HG02763 (cell line): ENCODE measurements at regions not wholly inside any gene's neighbourhood (a gene's known extent, or its start where the extent isn't known, plus 50 kb on each side); places are given as distances from the start of the nearest gene placed in this dataset.
A peak's percentile ranks its signal among the peaks of the same experiment; 100 is the strongest.

Experiments
- ATAC-seq: cut with Tn5 transposase; IDR thresholded peaks from one replicate; pipeline ENCODE4 v1.9.1; 2021; ENCODE audit warnings: mild to moderate bottlenecking, moderate library complexity; ENCODE audit not compliant: unreplicated experiment

DNA sequence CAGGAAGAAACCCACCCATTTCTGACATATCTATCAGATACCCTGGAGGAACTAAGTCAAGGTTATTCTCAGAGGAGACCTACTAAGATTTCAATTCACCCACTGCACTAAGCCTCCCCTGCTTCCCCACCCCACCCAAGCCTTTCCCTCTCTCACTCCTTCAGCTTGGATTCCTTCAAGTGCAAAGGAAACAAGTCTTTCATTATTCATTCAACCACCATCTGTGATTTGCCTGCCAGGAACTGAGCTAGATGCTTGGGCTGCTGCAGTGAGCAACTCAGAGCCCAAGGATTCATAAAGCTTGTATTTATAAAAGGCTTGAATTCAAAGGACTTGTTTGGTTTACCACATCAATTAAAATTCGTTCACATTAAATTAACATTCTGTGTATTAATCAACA, 161.3 kb downstream of the GXYLT1 start:
- ATAC-seq, result no peak

DNA sequence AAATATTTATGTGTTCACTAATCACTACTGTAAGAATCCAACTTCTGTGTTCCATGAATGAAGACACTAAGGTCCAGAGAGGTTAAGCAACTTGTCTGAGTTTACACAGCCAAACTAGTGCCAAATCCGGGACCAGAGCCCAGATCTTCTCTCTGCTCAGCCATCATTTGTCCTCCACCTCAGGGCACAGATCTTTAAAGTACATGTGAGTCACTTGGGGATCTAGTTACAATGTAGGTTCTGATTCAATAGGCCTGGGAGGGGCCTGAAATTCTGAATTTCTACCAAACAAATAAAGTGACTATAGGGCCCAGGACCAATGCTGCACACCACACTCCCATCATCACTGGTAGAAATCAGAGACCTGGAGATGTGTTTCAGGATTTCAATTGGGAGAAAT, 162.9 kb downstream of the GXYLT1 start:
- no peak for ATAC-seq

DNA sequence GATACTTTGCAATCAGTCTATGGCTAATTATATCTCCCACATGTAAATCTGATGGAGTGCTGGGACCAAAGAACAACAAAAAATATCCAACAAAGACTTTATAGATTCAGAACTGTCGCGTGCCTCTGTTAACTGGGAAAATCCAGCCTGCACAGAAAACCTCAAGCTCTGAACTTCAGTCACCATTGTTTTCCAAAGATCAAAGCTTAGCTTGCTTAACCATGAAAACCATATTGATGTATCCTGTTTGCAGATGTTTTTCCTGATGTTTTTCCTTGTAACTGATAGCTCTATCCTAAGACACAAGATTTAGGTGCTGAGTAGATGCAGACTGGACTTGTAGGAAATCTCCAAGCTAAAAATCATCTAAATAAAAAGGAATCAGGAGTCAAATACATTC, 163.7 kb downstream of the GXYLT1 start:
- ATAC-seq, result no peak

DNA sequence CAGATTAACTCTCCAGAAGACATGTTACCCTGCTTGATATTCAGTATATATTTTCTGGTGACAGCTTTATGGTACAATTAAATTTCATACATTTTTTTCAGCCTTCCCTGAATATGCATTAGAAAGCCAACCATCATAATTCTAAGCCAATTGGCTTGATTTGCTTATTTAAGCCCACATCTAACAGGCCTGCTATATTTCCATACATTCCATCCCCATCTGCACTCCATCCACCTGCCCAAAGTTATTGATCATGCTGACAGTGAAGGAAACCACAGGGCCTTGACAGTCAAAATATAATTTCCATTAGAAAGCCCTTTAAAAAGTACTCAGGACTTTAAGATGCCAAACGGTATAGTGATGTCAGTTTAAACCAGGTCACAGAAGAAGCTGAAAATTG, 164.3 kb downstream of the GXYLT1 start:
- no peak for ATAC-seq

DNA sequence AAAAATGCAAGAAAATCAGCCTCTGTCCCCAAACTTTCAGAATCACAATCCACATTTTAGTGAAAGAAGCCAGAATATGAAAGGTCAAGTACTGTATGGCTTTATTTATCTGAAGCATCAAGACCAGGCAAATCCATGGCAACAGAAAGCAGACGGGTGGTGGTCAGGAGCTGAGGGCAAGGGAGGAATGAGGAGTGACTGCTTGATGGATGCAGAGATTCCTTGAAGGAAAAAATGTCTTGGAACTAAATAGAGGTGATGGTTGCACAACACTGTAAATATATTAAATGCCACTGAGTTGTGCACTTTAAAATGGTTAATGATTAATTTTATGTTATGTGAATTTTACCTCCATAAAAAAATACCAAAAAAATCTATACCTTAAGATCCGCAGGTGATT, 165.1 kb downstream of the GXYLT1 start:
- no peak for ATAC-seq

DNA sequence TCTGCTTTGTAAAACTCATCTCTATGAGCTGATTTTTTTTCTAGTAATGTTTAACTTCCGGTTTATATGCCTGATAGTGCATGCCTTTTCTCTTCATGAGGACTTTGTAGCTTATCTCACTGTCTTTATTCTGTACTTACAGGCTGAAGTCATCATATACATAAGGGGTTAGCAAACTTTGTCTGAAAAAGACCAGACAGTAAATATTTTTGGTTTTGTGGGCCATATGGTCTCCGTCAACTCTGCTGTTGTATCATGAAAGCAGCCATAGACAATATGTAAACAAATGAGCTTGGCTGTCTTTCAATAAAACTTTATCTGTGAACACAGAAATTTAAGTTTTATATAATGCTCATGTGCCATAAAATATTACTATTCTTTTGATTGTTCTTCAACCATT, 172.1 kb downstream of the GXYLT1 start:
- ATAC-seq, result no peak

DNA sequence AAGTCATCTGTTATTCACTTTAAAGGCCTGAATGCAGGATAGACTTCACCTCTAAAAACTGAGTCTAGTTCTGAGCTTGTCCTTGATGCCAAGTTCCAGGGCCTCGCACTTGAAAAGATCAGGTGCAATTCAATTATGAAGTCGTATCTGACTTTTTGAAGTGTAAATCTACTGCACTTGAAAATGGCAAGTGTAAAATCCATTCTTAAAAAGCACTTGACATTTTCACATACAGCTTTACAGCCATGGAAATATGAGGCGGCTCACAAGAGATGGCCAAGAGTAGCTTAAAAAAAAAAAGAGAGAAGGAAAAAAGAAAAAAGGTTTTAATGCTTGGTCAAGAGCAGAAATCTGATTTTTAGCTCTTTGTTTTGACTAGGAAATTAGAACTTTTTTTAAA, 172.5 kb downstream of the GXYLT1 start:
- no peak for ATAC-seq

DNA sequence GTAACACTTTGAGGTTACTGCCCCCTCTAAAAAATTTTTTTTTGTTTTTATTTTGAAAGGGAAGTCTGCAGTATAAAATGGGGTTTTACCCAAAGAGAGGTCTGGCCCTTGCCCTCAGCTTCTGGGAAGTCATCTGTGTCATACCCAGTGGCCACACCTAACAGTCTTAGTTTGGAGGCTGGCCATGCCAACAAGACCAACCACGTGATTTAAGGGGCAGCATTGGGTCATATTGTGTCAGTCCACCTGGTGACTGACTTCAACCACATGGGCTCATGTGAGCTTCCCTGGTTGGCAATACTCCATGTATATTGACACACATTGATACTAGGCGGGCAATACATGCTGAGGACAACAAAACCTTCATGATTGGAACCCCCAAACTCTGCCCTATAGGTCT, 173.9 kb downstream of the GXYLT1 start:
- no peak for ATAC-seq

DNA sequence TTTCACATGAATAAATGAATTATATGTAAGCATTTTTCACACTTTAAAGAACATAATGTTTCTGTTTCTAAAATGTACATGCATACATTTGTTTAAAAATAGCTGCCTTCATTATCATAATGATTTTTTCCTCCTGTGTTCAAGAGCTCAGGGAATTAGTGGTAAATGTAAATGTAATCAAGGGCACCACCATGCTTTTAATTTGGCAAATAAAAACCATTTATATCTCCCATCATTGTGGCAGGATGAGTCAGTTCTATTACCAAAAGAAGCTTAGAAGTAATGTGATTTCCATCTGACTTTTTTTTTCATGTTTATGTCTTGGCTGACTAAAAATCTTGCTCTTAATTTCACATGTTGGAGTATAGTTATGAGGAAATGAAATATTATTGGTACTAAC, 176.1 kb downstream of the GXYLT1 start:
- ATAC-seq, result no peak

DNA sequence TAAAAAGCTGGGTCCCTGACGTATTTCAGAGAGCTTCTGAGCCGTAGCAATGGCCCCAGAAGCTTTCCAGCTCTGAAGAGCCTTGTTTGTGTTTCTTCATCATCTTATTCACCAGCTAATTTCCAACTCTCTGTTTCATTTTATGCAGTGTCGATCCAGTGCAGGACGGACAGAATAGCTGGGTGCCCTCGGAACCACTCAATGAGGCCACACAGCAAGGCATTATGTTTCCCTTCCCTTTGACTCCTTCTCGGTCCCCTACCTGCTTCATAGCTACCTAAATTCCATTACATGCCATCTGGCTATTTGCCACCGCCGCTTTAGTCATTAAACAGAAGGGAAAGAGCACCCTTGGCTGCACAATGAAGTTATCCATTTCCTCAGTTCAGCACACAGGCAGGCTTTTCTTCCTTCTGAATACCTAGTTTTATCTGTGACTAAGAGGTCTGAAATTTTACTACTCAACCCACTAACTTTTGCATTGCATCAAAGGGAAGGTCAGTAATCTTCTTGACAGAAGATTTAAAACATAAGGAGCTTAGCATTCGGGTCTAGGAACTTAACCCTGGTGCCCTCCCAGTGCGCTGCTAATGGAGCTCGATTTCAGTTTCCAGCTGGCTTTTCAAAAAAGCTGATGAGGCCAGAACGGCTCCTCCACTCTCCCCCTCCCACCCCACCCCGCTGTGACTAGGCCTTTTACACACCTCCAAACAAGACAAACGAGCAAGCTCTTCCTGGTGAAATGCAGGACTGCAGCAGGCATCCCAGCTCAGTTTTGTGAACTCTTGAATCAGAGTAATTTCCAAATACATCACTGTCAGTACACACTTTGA, 176.8 kb downstream of the GXYLT1 start:
- ATAC-seq, result no peak

DNA sequence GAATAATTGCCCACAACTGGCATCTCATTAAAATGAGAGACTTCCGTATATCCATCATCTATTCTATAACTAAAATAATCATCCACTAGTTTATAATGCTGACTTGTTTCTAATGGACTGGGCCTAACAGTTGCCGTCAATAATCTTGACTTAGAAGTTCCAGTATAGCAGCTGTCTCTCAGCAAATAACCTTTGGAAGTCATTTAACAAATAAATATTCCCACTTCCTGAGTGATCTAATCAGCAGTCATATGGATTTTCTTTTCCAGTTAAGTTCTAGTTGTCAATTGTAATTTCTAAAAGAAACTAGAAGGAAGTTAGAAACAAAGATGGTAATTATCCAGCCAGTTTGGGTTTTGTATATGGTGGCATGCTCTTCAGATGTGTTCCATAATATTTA, 177.8 kb downstream of the GXYLT1 start:
- ATAC-seq, result no peak

DNA sequence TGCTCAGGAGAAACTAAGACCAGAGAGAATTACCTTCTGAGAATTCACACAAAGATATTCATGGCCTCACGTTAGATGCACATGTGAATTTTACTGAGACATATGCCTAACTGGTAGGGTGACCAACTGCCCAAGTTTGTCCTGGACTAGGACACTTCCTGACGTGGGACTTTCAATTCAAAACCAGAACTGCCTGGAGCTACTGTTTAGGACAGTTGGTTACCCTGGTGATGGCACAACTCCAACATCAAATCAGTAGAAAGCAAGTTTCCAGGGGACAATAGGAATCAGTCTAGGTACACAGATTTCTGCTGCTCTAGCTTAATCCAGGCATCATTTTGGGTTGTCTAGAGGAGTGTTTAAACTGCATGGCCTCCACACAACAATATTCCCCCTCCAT, 178.7 kb downstream of the GXYLT1 start:
- no peak for ATAC-seq

DNA sequence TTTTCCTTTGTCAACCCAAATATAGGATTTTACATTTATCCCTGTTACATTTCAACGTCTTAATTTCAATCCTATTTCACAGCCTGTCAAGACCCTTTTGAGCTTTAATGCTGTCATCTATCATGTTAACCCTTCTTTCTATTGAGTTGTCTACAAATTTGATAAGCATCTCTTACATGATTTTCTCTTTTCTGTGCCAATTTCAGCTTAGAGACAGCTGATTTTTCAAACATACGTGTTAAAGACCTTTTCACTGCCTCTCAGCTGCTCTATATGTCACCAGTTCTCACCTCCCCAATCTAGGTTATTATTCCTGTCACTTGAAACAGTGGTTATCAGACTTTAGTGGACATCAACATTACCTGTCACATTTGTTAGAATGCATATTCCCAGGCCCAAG, 181.3 kb downstream of the GXYLT1 start:
- ATAC-seq, result no peak

DNA sequence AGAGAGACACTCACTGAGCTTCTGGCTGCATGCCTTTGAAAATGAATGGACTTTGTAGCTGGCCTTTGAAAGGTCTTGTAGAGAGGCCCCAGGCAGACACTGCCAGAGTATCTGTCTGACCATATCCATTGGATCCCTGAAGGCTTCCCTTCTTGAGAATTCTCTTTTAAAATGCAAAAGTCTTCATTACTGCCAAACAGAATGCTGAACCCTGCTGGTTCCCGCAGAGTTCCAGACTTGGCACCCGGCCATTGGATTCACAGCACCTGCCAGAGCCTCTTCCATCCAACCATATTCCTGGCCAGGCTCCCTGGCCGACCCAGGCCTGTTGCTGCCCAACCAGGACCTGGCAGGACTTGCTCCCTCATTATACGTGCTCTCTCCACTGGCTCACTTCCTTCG, 182.5 kb downstream of the GXYLT1 start:
- no peak for ATAC-seq

DNA sequence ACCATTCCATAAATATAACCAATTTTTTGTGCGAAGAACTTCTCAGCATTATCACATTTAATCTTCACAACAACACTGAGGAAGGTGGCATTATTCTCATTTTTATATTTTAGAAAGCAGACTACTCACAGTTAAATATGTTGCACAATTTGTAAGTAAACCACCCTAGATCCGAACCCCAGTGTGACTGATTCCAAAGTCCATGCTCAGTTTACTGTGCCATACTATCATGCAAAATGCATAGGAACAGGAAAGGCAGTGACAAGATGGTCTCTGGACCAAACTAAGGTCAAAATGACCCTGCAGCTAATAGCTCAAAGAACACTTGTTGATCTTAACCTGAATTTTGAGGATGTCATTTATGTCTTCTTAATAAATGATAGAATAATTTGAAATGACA, 185.4 kb downstream of the GXYLT1 start:
- ATAC-seq, result no peak

DNA sequence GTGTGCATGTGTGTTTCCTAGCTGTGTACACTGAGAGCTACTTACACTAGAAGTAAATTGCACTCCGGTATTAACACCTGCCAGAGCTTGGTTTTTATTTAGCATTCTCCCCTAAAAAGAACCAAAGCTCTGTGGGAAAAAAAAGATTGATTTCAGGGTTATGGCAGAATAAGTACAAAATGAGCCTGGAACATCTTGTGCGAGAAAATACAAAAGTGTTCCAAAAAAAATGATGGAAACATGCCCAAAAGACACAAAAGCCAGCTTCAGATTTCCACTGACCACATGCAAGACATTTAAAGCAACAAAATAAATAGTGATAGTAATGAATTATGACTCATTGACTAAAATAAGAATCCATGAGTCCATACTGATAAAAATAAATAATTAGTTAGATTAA, 188.3 kb downstream of the GXYLT1 start:
- ATAC-seq, result no peak

DNA sequence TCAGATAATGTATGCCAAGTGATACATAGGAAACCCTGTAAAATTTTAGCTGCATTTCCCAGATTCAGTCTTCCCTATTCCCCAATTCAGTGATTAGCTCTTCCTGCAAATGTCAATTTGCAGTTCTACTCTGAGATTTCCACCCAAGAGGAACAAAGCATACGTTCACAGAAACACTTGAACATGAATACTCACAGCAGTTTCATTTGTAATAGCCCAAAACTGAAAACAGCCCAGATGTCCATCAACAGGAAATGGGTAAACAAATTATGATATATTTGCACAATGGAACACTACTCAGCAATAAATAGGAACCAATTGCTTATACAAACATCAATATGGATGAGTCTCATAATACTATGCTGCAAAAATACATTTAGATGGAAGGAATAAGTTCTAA, 194.2 kb downstream of the GXYLT1 start:
- ATAC-seq, result peak; percentile 51

DNA sequence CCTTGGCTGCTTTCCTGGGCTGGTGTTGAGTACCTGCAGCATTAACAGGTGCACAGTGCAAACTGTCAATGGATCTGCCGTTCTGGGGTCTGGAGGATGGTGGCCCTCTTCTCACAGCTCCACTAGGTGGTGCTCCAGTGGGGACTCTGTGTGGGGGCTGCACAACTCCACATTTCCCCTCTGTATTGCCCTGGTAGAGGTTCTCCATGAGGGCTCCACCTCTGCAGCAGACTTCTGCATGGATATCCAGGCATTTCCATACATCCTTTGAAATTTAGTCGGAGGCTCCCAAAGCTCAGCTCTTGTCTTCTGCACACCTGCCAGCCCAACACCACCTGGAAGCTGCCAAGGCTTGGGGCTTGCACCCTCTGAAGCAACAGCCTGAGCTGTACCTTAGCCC, 198.6 kb downstream of the GXYLT1 start:
- no peak for ATAC-seq

DNA sequence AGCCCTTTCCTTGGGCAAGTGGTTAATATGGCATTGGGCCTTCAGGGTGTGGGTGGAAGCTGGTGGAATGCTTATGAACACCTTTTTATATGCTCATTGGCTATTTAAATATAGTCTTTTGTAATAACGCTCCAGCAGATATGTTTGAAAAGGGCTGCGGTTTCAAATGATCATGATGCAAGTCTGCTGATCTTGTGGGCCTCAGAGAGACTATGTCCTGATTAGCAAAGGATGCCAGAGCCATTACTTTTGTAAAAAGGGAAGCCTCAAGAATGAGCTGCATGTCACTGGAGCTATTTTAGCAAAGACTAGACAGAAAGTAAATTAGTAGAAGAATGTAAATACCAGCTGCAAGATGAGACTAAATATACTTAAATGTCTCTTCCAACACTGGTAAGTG, 200.5 kb downstream of the GXYLT1 start:
- no peak for ATAC-seq

DNA sequence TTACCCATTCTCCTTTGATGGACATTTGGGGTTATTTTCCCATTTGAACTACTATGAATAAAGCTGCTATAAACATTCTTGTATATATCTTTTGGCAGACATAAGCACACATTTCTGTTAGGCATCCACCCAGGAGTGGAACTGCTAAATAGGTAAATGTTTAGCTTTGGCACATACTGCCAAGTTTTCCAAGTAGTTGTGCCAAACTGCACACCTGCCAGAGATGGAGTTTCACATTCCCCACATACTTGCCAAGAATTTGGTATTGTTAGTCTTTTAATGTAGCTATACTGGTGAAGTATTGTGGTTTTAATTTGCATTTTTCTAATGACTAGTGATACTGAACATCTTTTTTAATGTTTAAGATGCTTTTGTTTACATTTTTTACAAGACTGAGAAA, 201.0 kb downstream of the GXYLT1 start:
- ATAC-seq, result no peak

DNA sequence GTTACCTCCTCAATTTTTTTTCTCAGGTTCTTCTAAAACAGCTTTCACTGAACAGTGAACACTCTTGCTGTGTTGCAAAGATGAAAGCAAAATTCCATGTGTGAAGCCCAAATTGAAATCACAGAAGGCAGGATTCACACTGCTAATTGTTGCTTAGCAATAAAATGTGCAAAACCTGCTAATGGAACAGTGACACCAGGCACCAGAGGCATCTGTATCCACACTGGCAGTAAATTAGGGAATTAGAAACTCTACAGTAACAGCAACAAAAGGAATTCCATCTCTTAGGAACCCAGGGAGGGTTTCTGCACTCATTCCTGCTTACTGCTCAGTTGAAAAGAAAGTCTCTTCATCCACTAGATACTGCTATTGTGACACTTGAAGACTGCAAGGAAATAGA, 202.3 kb downstream of the GXYLT1 start:
- ATAC-seq, result no peak

DNA sequence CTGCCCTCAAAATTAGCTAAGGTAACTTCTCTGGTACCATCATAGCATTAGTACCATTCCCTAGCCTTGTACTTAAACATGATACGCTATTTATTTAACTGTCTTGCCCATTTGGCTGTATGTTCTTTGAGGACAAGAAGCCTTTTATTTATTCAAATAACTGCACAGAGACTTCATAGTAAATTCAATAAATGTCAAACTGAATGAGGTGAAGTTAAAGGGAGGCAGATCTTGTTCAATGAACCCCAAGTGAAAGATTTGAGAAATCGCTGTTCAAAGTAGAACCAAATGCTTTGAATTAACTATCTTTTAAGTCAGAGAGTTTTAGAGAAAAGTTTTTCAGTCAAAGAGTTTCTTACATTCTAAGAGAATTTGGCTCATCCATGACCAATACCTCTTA, 203.6 kb downstream of the GXYLT1 start:
- ATAC-seq, result no peak

DNA sequence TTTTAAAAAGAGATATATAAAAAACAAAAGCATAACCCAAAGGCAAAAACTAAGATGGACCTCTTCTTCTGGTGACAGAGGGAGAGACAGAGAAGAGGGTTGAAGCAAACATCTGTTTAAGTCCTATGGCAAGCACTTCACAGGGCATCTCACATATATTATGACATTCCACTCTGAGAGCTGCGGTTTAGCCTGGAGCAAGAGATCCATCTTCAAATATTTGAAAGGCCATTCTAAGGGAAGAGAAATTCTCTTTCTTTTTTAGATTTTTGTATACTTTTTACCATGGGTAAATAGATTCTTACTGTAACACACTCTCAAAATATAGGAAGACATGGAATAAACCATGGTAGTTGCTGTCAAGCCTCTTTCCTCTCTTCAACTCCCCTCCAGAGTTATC, 204.1 kb downstream of the GXYLT1 start:
- no peak for ATAC-seq
